Heart left ventricle (tissue), 13 donors: ENCODE measurements at regions not wholly inside any gene's neighbourhood (a gene's known extent, or its start where the extent isn't known, plus 50 kb on each side); places are given as distances from the start of the nearest gene placed in this dataset.

Experiments used
- CTCF ChIP-seq, 12 donors: fragments of 200-600 bp; sonication (generic) in 4 of 12; IDR thresholded peaks; one replicate each; pipeline versions ENCODE4 v1.5.0 to v1.8.0; 2018 to 2022; ENCODE audit warnings: antibody characterized with exemption in 12 of 12, mild to moderate bottlenecking in 5 of 12
- POLR2A ChIP-seq, 2 donors: fragments of 450-650 bp; IDR thresholded peaks; one replicate each; pipeline ENCODE4 v1.6.1; 2017; ENCODE audit warnings: antibody characterized with exemption in 2 of 2, mild to moderate bottlenecking in 2 of 2, moderate library complexity in 2 of 2
- donor health status: ischemic (EF 13 %, LVEDD 7.1; RV severe dilation, severe dysfunction).
- donor health status: DM: no; HTN: yes; CAD: no.
- donor health status: DM: no; HTN: no; CAD: no.
- donor health status: ischemic (EF 25% LVEDD 6.9; RV normal size, moderate dysfunction).
- donor health status: ischemic (EF 25% LVEDD 5.7; RV mildly dilated, moderate dysfunction).
- donor health status: ischemic (EF 35%, LVEDD 5.7; RV mildly dilated, moderate dysfunction).
- donor health status: nonischemic (EF 11% LVEDD 7.7; RV severe dilation, severe dysfunction).
- donor health status: DM: yes; HTN: yes; CAD: no.
- donor health status: PGD.
- donor health status: ischemic (EF 29% LVEDD 5.4; RV normal size, mild dysfunction).
- donor health status: nonischemic (EF 23%, LVEDD 6.1; RV moderate dilation, normal function).

- TF ChIP-seq CTCF (IDR thresholded peaks at IDR 0.05) (no peak), POLR2A (IDR thresholded peaks at IDR 0.05) (no peak)
Measured at GRCh38 chr5:102068870-102069269, 227.2 kb downstream of the SLCO4C1 start.
